Ovary (tissue), 1 donor: ENCODE measurements at regions not wholly inside any gene's neighbourhood (a gene's known extent, or its start where the extent isn't known, plus 50 kb on each side); places are given as distances from the start of the nearest gene placed in this dataset.

Source experiments
- EP300 ChIP-seq: sonication (generic); formaldehyde crosslinking; IDR thresholded peaks from one replicate; pipeline ENCODE4 v1.6.1; 2017; ENCODE audit warnings: antibody characterized with exemption
- POLR2A ChIP-seq: fragments of 450-650 bp; IDR thresholded peaks from one replicate; pipeline ENCODE4 v1.6.1; 2017; ENCODE audit warnings: antibody characterized with exemption, mild to moderate bottlenecking, moderate library complexity

DNA sequence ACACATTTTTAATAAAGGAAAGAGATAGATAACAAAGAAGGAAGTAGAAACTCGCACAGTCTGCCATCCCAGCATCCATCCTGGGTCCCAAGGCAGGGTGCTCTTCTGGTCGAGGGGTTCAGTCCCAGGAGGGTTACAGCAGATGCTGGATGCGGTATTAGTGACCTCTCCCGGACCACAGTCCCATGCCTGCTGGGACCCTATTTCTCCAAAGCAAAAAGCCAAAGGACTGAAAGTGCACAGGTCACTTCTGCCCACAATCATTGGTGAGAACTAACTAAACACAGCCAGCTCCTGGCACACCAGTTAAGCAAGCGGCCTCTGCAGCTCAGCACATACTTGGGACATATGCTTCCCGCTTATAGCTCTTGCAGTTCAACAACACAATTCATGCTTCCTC, 96.1 kb upstream of the HABP2 start:
- TF ChIP-seq POLR2A (no peak), EP300 (no peak)
